Caki2 (cell line): ENCODE measurements at regions not wholly inside any gene's neighbourhood (a gene's known extent, or its start where the extent isn't known, plus 50 kb on each side); places are given as distances from the start of the nearest gene placed in this dataset.
A peak's percentile ranks its signal among the peaks of the same experiment; 100 is the strongest.

ENCODE experiments used
- DNase-seq: peaks from one replicate; pipeline ENCODE4 v3.0.0-alpha.2; 2015; ENCODE audit warnings: low read depth
- in situ Hi-C: cut with HindIII; loops from 2 replicates; pipeline ENCODE4 v1.10.0; 2016; ENCODE audit warnings: low sequenced_read_pairs, low pct_unique_long_range_greater_than_20kb, mixed read lengths

GRCh38 chr2:146806364-146807005, 1038.3 kb upstream of the ACVR2A start:
- DNase-seq, result no peak
- in situ Hi-C loops, result no loop called here

- in situ Hi-C loops, result no loop called here
- no peak for DNase-seq
Observed at GRCh38 chr2:146804288-146804687, 1040.5 kb upstream of the ACVR2A start.

- in situ Hi-C loops, result no loop called here
- no peak for DNase-seq
Observed at GRCh38 chr2:146801886-146802285, 1042.9 kb upstream of the ACVR2A start.

GRCh38 chr2:146786396-146786795, 1058.4 kb upstream of the ACVR2A start:
- DNase-seq, result no peak
- in situ Hi-C loops, result no loop called here

- in situ Hi-C loops, result no loop called here
- no peak for DNase-seq
Observed at GRCh38 chr2:146785101-146785500, 1059.7 kb upstream of the ACVR2A start.

GRCh38 chr2:146784602-146785001, 1060.2 kb upstream of the ACVR2A start:
- DNase-seq, result no peak
- in situ Hi-C loops, result no loop called here

- DNase-seq, result no peak
Observed at GRCh38 chr2:146777181-146777580, 1067.6 kb upstream of the ACVR2A start.

GRCh38 chr2:146776596-146776995, 1068.2 kb upstream of the ACVR2A start:
- no peak for DNase-seq
- in situ Hi-C loops, result no loop called here

More at GRCh38 chr2:146777181-146777580, 1067.6 kb upstream of the ACVR2A start:
- in situ Hi-C loops, result no loop called here

- in situ Hi-C loops, result no loop called here
- DNase-seq, result no peak
Observed at GRCh38 chr2:146771531-146771930, 1073.3 kb upstream of the ACVR2A start.

- in situ Hi-C loops, result no loop called here
- no peak for DNase-seq
Observed at GRCh38 chr2:146764301-146764700, 1080.5 kb upstream of the ACVR2A start.

- in situ Hi-C loops, result no loop called here
- DNase-seq, result no peak
Observed at GRCh38 chr2:146762786-146763185, 1082.0 kb upstream of the ACVR2A start.

GRCh38 chr2:146754606-146755005, 1090.2 kb upstream of the ACVR2A start:
- DNase-seq, result no peak
- in situ Hi-C loops, result no loop called here

- in situ Hi-C loops, result no loop called here
- DNase-seq, result no peak
Observed at GRCh38 chr2:146748046-146748445, 1096.8 kb upstream of the ACVR2A start.

GRCh38 chr2:146741260-146741659, 1103.6 kb upstream of the ACVR2A start:
- no peak for DNase-seq
- in situ Hi-C loops, result no loop called here

GRCh38 chr2:146734821-146735190, 1110.0 kb upstream of the ACVR2A start:
- in situ Hi-C loops, result no loop called here
- DNase-seq, result no peak

GRCh38 chr2:146734042-146734820, 1110.6 kb upstream of the ACVR2A start:
- in situ Hi-C loops, result no loop called here
- DNase-seq, result peak; percentile 12

GRCh38 chr2:146730882-146731281, 1113.9 kb upstream of the ACVR2A start:
- in situ Hi-C loops, result no loop called here
- DNase-seq, result no peak

GRCh38 chr2:146721486-146721885, 1123.3 kb upstream of the ACVR2A start:
- in situ Hi-C loops, result no loop called here
- DNase-seq, result no peak

- in situ Hi-C loops, result no loop called here
- DNase-seq, result no peak
Observed at GRCh38 chr2:146720170-146720569, 1124.7 kb upstream of the ACVR2A start.

GRCh38 chr2:146716591-146716990, 1128.2 kb upstream of the ACVR2A start:
- no peak for DNase-seq
- in situ Hi-C loops, result no loop called here
